A673 (cell line): ENCODE measurements at regions not wholly inside any gene's neighbourhood (a gene's known extent, or its start where the extent isn't known, plus 50 kb on each side); places are given as distances from the start of the nearest gene placed in this dataset.
"Not testable (repeated sequence)": the region's sequence is repeated elsewhere in the genome, so short reads cannot be mapped to it uniquely, and the experiment has no call there.

Source experiments
- CTCF ChIP-seq: fragments of 300-800, 200-600 bp; sonication (generic); conservative IDR thresholded peaks from 2 replicates; pipeline ENCODE4 v1.5.1; 2017; ENCODE audit warnings: low read depth, mild to moderate bottlenecking, antibody characterized with exemption, low read length, moderate library complexity, mixed read lengths
- EZH2 ChIP-seq: fragments of 200-600 bp; sonication (generic); IDR thresholded peaks from 2 replicates; pipeline ENCODE4 v1.6.1; 2017; ENCODE audit warnings: borderline replicate concordance, low read depth, mild to moderate bottlenecking, mixed read lengths, antibody characterized with exemption, low read length; ENCODE audit not compliant: poor library complexity, severe bottlenecking

GRCh38 chr21:9783587-9783986, 737.8 kb upstream of the TPTE start:
- TF ChIP-seq CTCF, EZH2: not testable (repeated sequence)
